Aorta (tissue), 5 donors: ENCODE measurements at regions not wholly inside any gene's neighbourhood (a gene's known extent, or its start where the extent isn't known, plus 50 kb on each side); places are given as distances from the start of the nearest gene placed in this dataset.

Experiments used
- ATAC-seq: fragments of 200-7000 bp; cut with Tn5 transposase; one replicate; pipeline ENCODE4 v1.9.1; 2022; ENCODE audit warnings: moderate library complexity; ENCODE audit not compliant: low FRiP score
- DNase-seq, 2 donors: peaks; one replicate each; pipeline ENCODE4 v3.0.0-alpha.2; 2020
- H3K27ac ChIP-seq, 2 donors: one replicate each; pipeline ENCODE4 v1.5.1; 2013; ENCODE audit warnings: low read length in 2 of 2, mild to moderate bottlenecking in 2 of 2, moderate library complexity in 2 of 2, control low read depth in 1 of 2, inconsistent platforms in 1 of 2, low read depth in 1 of 2
- H3K27me3 ChIP-seq, 2 donors: one replicate each; pipeline ENCODE4 v1.6.1; 2013; ENCODE audit warnings: control low read depth in 1 of 2, low read length in 1 of 2, mild to moderate bottlenecking in 1 of 2, moderate library complexity in 1 of 2; ENCODE audit not compliant: insufficient read depth in 2 of 2, control insufficient read depth in 1 of 2
- H3K36me3 ChIP-seq, 2 donors: one replicate each; pipeline ENCODE4 v1.6.1; 2013; ENCODE audit warnings: control low read depth in 1 of 2, low read length in 1 of 2, mild to moderate bottlenecking in 1 of 2; ENCODE audit not compliant: insufficient read depth in 2 of 2, control insufficient read depth in 1 of 2
- H3K4me1 ChIP-seq, 2 donors: one replicate each; pipeline ENCODE4 v1.6.1; 2013; ENCODE audit warnings: low read length in 2 of 2, control low read depth in 1 of 2, mild to moderate bottlenecking in 1 of 2, moderate library complexity in 1 of 2; ENCODE audit not compliant: insufficient read depth in 2 of 2, control insufficient read depth in 1 of 2
- H3K4me3 ChIP-seq, 2 donors: one replicate each; pipeline ENCODE4 v1.5.1; 2013; ENCODE audit warnings: low read length in 2 of 2, control low read depth in 1 of 2, mild to moderate bottlenecking in 1 of 2
- H3K9me3 ChIP-seq: one replicate; pipeline ENCODE4 v1.6.1; 2013; ENCODE audit warnings: mild to moderate bottlenecking, low read length; ENCODE audit not compliant: control insufficient read depth
- WGBS, 2 donors: extraction: QIAGEN DNeasy Blood & Tissue Kit; methylation state at CpG; one replicate each; pipeline ENCODE4 v1.1.7; 2013; 5-methylcytosine and 5-hydroxymethylcytosine counted together
- intact Hi-C, 2 donors: fragments of 100-400 bp; cut with DNase I; formaldehyde crosslinking; loops; one replicate each; pipeline versions ENCODE4 v1.14.2 to v1.15.0; 2022
- donor health status: healthy with polysubstance abuse.
- donor health status: Bipolar disorder and iron deficiency.
- donor health status: DM: no; HTN: no; CAD: no.
- donor health status: DM: no; HTN: no; CAD: no.
- donor health status: DM: yes; HTN: yes; CAD: no.

DNA sequence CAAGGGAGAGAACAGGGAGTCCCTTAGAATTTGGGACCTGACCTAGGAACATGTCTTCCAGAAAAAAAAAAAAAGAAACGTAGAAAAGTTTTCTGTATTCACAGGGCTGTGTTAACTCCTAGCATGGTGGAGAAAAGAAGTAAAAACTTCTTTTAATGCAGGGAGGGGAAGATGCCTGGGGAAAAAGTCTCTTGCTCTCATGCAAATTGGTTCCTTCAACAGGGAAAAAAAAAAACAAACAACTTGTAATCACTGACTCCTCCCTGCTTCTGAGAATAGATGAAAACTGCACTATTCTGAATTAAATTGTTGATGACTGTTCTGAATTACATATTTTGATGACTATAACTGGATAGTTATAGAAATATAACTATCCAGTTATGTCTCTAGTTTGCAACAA, 933.2 kb downstream of the TRIB2 start:
- H3K4me1 ChIP-seq, result no peaks in the 10 kb centered on the region
- 69 to 75% methylated on average over 1 of the region's 1 CpG for WGBS, 2 donors
- H3K9me3 ChIP-seq, result peaks cover 3% of the 10 kb centered on the region
- no peak overlapping the region for H3K4me3 ChIP-seq
- intact Hi-C loops, result no loop called here
- ATAC-seq, result no peak
- no peak for DNase-seq
- H3K36me3 ChIP-seq, result no peaks in the 10 kb centered on the region
- H3K27me3 ChIP-seq, result no peaks in the 10 kb centered on the region
- no peak overlapping the region for H3K27ac ChIP-seq

DNA sequence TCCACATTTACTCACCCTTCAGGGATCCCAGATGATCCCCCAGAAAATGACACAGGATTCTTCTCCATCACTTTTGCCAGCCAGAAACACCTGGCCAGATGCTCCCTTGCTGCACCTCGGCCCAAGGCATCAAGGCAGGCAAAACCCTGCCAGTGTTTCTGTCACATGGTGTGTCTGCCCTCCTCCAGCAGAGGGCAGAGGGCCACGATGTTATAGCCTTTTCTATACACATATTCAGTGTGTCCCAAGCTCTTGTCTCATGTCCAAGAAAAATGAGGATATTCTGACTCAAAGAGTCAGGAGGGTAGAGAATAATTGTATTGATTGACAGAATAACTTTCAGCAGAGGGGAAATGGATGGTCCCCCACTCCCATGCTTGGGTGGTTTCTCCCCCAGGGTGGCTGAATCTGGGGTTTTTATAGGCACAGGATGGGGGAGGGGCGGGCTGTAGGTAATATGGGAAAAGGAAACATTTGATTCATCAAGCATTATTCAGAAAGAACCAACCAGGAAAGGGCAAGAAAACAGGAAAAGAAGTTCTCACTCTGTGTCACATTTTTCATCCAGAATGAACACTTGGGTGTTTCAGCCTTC, 933.9 kb downstream of the TRIB2 start:
- Histone ChIP-seq H3K27me3 (no peaks in the 10 kb centered on the region), H3K36me3 (no peaks in the 10 kb centered on the region), H3K9me3 (peaks cover 3% of the 10 kb centered on the region), H3K4me3 (no peak overlapping the region), H3K4me1 (no peaks in the 10 kb centered on the region), H3K27ac (no peak overlapping the region)
- 53 to 63% methylated on average over 3 of the region's 3 CpGs for WGBS, 2 donors
- DNase-seq (no peak), ATAC-seq (no peak)
- intact Hi-C loops, result no loop called here

DNA sequence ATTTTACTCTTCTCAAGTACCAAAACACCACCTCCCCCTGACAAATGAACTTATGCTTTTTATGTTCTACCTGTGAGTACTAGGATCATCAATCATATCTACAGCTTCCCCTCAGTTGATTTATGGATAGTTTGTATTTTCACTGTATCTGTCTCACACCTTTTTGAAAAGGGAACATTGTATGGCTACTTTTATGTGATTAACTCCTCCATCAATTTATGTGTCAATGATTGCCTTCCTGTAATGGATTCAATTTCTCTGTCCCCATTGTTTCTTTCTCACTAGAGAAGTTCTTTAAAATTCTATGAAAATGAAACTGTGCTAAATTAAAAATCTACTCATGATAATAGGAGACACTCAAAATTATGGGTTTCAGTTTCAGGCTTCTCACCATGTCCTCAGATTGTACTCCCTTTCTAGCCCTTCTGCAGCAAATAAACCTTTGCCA, 935.0 kb downstream of the TRIB2 start:
- DNase-seq (no peak), ATAC-seq (no peak)
- intact Hi-C loops, result no loop called here
- Histone ChIP-seq H3K4me1 (no peaks in the 10 kb centered on the region), H3K27ac (no peak overlapping the region), H3K36me3 (no peaks in the 10 kb centered on the region), H3K9me3 (peaks cover 3% of the 10 kb centered on the region), H3K27me3 (no peaks in the 10 kb centered on the region), H3K4me3 (no peak overlapping the region)

DNA sequence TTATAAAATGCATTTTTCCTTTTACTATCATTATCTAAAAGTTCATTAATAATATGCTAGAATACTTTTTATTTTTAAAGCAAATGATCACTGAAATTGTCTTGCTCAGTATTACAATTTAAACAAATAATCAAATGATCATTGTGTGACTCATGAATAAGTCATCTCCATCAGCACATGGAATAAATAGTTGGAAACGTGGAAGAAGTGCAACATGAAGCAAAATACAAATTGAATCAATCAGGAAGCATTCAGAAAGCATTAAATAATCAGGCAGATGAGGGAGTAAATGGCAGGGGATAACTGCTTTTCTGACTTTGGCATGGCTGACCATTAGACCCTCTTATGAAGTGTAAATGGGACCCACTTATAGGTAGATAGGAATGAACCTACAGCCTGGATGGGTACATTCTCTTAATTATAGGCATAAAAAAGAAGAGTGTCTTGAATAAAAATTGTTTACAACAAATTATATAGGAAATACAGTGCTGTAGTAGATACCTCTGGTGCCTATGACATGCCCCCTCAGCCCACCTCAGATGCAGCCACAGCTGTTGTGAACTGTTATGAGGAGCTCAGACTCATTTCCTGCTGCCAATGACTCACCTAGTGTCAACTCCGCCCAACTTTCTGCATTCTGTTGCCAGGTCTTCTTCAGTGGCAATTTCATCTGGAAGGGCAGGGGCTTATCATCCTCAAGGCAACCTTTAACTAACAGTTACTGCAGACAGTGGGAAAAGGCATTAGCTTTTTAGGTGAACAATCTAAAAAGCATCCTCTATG, 936.0 kb downstream of the TRIB2 start:
- Histone ChIP-seq H3K4me1 (no peaks in the 10 kb centered on the region), H3K27ac (no peak overlapping the region), H3K4me3 (no peak overlapping the region), H3K36me3 (no peaks in the 10 kb centered on the region), H3K27me3 (no peaks in the 10 kb centered on the region), H3K9me3 (peaks cover 3% of the 10 kb centered on the region)
- no peak for ATAC-seq
- 59 to 62% methylated on average over 2 of the region's 2 CpGs for WGBS, 2 donors
- intact Hi-C loops, result no loop called here
- no peak for DNase-seq

DNA sequence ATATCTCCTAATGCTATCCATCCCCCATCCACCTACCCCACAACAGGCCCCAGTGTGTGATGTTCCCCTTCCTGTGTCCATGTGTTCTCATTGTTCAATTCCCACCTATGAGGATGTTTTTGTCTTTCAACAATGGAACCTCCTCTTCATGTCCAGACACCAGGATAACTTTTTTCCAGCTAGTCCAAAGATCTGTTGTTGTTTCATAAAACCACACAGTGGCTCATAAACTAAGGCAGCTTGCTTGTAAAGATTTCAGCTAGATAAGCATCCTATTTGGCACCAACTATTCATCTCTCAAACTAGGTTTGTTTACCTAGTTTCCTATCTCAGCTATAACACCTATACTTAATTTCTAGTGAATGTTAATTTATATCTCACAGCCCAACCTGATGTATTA, 937.7 kb downstream of the TRIB2 start:
- intact Hi-C loops, result no loop called here
- H3K36me3 ChIP-seq, result no peaks in the 10 kb centered on the region
- H3K27ac ChIP-seq, result no peak overlapping the region
- peaks cover 3% of the 10 kb centered on the region for H3K9me3 ChIP-seq
- no peak for ATAC-seq
- H3K4me1 ChIP-seq, result no peaks in the 10 kb centered on the region
- H3K27me3 ChIP-seq, result no peaks in the 10 kb centered on the region
- H3K4me3 ChIP-seq, result no peak overlapping the region
- DNase-seq, result no peak

DNA sequence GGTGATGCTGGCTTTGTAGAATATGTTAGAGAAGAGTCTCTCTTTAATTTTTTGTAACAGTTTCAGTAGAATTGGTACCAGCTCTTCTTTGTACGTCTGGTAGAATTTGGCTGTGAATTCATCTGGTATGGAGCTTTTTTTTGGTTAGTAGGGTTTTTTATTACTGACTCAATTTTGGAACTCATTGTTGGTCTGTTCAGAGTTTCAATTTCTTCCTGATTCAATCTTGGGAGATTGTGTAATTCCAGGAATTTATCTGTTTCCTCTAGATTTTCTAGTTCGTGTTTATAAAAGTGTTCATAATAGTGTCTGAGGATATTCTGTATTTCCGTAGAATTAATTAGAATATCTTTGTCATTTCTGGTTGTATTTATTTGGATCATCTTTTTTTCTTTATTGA, 943.5 kb downstream of the TRIB2 start:
- Histone ChIP-seq H3K36me3 (no peaks in the 10 kb centered on the region), H3K27ac (no peak overlapping the region), H3K27me3 (no peaks in the 10 kb centered on the region), H3K9me3 (no peaks in the 10 kb centered on the region), H3K4me3 (no peak overlapping the region), H3K4me1 (no peaks in the 10 kb centered on the region)
- intact Hi-C loops, result no loop called here
- WGBS, 2 donors, result 74 to 79% methylated on average over 3 of the region's 3 CpGs
- no peak for ATAC-seq
- no peak for DNase-seq

DNA sequence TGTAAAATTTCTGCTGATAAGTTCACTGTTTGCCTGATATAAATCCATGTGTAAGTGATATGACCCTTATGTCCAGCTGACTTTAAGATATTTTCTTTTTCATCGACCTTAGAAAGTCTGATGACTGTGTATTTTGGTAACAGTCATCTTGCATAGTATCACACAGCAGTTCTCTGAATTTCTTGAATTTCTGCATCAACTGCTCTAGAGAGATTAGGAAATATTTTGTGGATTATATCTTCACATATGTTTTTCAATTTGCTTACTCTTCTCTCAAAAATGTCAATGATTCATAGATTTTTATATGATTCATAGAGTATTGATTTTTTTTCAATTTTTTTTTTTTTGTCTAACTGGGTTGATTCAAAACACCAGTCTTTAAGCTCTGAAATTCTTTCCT, 945.3 kb downstream of the TRIB2 start:
- H3K27me3 ChIP-seq, result no peaks in the 10 kb centered on the region
- ATAC-seq (no peak), DNase-seq (no peak)
- no peaks in the 10 kb centered on the region for H3K36me3 ChIP-seq
- intact Hi-C loops, result no loop called here
- no peaks in the 10 kb centered on the region for H3K4me1 ChIP-seq
- no peak overlapping the region for H3K27ac ChIP-seq
- 8% methylated on average over 1 of the region's 1 CpG for WGBS, 2 donors
- no peaks in the 10 kb centered on the region for H3K9me3 ChIP-seq
- no peak overlapping the region for H3K4me3 ChIP-seq

DNA sequence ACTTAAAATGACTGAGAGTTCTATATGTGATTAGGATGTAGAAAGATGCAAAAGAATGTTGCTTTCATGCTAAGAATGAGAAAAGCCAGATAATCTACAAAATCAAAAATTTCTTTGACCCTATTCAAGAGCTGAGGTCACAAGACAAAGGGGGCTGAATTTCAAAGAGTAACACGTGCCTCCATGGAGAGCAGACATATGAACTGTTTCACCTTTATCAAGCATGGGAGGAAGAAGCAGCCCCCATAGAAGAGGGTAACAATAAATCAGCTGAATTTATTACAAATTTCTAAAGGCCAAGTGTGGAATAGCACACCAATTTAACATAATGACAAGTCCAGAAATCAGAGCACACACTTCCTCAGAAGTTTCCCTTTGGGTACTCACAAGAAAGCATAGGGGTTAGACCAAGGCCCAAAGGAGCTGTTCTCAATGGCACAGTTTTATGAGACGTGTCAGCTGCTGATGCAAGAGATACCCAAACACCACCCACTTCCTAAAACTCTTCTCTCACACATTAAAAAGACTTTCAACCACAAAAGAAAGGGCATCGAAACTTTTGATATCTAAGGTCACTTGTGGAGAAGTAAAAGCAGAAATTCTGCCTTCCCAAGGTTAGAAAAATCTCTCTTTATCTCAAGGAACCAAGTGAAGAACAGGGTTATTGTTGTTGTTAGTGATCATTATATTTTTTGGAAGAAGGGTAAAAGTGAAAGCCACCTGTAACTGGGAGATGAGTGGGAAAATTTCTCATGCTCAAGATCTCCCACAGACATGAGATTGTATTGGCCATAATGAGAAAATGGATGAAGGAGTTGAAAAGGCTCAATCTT, 950.1 kb downstream of the TRIB2 start:
- no peaks in the 10 kb centered on the region for H3K4me1 ChIP-seq
- DNase-seq (no peak), ATAC-seq (no peak)
- 44 to 48% methylated on average over 3 of the region's 3 CpGs for WGBS, 2 donors
- H3K4me3 ChIP-seq, result no peak overlapping the region
- no peak overlapping the region for H3K27ac ChIP-seq
- no peaks in the 10 kb centered on the region for H3K36me3 ChIP-seq
- intact Hi-C loops, result no loop called here
- H3K27me3 ChIP-seq, result no peaks in the 10 kb centered on the region
- no peaks in the 10 kb centered on the region for H3K9me3 ChIP-seq

DNA sequence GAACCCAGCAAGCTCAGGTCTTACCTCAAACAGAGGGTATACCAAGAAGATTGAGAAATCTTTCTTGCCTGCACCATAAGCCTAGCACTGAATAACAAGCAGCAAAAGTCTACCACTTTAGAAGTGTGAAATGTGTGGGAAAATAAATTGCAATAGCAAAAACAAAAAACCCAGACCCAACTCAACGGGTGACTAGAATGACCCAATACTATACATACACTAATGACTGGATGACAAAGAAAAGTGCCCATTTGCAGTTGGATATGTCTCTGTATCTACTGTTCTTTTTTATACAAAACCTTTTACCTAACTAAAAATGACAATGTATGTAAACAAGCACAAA, 950.6 kb downstream of the TRIB2 start:
- Histone ChIP-seq H3K36me3 (no peaks in the 10 kb centered on the region), H3K9me3 (no peaks in the 10 kb centered on the region), H3K27ac (no peak overlapping the region), H3K4me3 (no peak overlapping the region), H3K27me3 (no peaks in the 10 kb centered on the region), H3K4me1 (no peaks in the 10 kb centered on the region)
- WGBS, 2 donors, result 88 to 90% methylated on average over 1 of the region's 1 CpG
- intact Hi-C loops, result no loop called here
- no peak for DNase-seq
- ATAC-seq, result no peak
